ENCODE measurements at regions not wholly inside any gene's neighbourhood (a gene's known extent, or its start where the extent isn't known, plus 50 kb on each side); places are given as distances from the start of the nearest gene placed in this dataset.

DNA sequence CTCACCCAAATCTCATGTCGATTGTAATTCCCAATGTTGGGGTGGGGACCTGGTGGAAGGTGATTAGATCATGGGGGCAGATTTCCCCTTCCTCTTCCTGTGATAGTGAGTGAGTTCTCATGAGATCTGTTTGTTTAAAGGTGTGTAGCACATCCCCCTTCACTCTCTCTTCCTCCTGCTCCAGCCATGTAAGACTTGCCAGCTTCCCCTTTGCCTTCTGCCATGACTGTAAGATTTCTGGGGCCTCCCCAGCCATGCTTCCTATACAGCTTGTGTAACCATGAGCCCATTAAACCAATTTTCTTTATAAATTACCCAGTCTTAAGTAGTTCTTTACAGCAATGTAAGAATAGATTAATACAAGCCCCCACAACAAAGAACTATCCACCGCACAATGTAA, 109.9 kb upstream of the JAZF1 start:
- H3K27ac ChIP-seq (ENCODE audit: low read depth) = peak overlapping the region; percentile 94
- Mint-ChIP-seq H3K36me3 (ENCODE audit: low read depth) (peaks cover 9% of the 10 kb centered on the region; the same call in 1 of the 3 replicates), H3K4me3 (no peak overlapping the region), H3K9me3 (no peaks in the 10 kb centered on the region), H3K27me3 (ENCODE audit: insufficient read depth, low read depth, poor library complexity) (peaks cover 9% of the 10 kb centered on the region), H3K27ac (peak overlapping the region; percentile 91), H3K4me1 (peaks cover 55% of the 10 kb centered on the region)
- no peaks in the 10 kb centered on the region for H3K27me3 ChIP-seq (ENCODE audit: insufficient read depth)
- H3K79me2 ChIP-seq (replicated peaks; ENCODE audit: insufficient read depth) = no peaks in the 10 kb centered on the region
- H3K4me2 ChIP-seq = no peak overlapping the region
- H4K20me1 ChIP-seq (replicated peaks; ENCODE audit: insufficient read depth) = no peaks in the 10 kb centered on the region
- DNase-seq (ENCODE audit: low spot score) (no peak), ATAC-seq (no peak)
- H3F3A ChIP-seq (replicated peaks; ENCODE audit: low read depth) = peaks cover 3% of the 10 kb centered on the region; the same call in 1 of the 2 replicates
- no peak overlapping the region for H3K4me3 ChIP-seq
- no peak overlapping the region for H2AFZ ChIP-seq
- H3K9me2 ChIP-seq (ENCODE audit: insufficient read depth) = peaks cover 9% of the 10 kb centered on the region; the same call in 1 of the 2 replicates
- peaks cover 37% of the 10 kb centered on the region for H3K4me1 ChIP-seq (ENCODE audit: insufficient read depth)
- TF ChIP-seq ZNF114 (CRISPR knock-in tag; IDR thresholded peaks at IDR 0.05) (no peak), POLR2AphosphoS5 (IDR thresholded peaks at IDR 0.05; ENCODE audit: low read depth) (no peak), EZH2 (IDR thresholded peaks at IDR 0.05; ENCODE audit: low read depth, unreplicated experiment) (no peak), JUNB (IDR thresholded peaks at IDR 0.05; ENCODE audit: unreplicated experiment) (no peak), EZH2phosphoT487 (IDR thresholded peaks at IDR 0.05; ENCODE audit: unreplicated experiment) (no peak), STAT1 (IDR thresholded peaks at IDR 0.05; ENCODE audit: unreplicated experiment) (no peak), CREB1 (CRISPR knock-in tag; IDR thresholded peaks at IDR 0.05; ENCODE audit: low read depth) (no peak), NANOG (IDR thresholded peaks at IDR 0.05; ENCODE audit: borderline replicate concordance) (no peak), ZNF331 (CRISPR knock-in tag; IDR thresholded peaks at IDR 0.05; ENCODE audit: low read depth) (no peak), ETS1 (IDR thresholded peaks at IDR 0.05) (no peak)
- TF ChIP-seq, protein P1, sequence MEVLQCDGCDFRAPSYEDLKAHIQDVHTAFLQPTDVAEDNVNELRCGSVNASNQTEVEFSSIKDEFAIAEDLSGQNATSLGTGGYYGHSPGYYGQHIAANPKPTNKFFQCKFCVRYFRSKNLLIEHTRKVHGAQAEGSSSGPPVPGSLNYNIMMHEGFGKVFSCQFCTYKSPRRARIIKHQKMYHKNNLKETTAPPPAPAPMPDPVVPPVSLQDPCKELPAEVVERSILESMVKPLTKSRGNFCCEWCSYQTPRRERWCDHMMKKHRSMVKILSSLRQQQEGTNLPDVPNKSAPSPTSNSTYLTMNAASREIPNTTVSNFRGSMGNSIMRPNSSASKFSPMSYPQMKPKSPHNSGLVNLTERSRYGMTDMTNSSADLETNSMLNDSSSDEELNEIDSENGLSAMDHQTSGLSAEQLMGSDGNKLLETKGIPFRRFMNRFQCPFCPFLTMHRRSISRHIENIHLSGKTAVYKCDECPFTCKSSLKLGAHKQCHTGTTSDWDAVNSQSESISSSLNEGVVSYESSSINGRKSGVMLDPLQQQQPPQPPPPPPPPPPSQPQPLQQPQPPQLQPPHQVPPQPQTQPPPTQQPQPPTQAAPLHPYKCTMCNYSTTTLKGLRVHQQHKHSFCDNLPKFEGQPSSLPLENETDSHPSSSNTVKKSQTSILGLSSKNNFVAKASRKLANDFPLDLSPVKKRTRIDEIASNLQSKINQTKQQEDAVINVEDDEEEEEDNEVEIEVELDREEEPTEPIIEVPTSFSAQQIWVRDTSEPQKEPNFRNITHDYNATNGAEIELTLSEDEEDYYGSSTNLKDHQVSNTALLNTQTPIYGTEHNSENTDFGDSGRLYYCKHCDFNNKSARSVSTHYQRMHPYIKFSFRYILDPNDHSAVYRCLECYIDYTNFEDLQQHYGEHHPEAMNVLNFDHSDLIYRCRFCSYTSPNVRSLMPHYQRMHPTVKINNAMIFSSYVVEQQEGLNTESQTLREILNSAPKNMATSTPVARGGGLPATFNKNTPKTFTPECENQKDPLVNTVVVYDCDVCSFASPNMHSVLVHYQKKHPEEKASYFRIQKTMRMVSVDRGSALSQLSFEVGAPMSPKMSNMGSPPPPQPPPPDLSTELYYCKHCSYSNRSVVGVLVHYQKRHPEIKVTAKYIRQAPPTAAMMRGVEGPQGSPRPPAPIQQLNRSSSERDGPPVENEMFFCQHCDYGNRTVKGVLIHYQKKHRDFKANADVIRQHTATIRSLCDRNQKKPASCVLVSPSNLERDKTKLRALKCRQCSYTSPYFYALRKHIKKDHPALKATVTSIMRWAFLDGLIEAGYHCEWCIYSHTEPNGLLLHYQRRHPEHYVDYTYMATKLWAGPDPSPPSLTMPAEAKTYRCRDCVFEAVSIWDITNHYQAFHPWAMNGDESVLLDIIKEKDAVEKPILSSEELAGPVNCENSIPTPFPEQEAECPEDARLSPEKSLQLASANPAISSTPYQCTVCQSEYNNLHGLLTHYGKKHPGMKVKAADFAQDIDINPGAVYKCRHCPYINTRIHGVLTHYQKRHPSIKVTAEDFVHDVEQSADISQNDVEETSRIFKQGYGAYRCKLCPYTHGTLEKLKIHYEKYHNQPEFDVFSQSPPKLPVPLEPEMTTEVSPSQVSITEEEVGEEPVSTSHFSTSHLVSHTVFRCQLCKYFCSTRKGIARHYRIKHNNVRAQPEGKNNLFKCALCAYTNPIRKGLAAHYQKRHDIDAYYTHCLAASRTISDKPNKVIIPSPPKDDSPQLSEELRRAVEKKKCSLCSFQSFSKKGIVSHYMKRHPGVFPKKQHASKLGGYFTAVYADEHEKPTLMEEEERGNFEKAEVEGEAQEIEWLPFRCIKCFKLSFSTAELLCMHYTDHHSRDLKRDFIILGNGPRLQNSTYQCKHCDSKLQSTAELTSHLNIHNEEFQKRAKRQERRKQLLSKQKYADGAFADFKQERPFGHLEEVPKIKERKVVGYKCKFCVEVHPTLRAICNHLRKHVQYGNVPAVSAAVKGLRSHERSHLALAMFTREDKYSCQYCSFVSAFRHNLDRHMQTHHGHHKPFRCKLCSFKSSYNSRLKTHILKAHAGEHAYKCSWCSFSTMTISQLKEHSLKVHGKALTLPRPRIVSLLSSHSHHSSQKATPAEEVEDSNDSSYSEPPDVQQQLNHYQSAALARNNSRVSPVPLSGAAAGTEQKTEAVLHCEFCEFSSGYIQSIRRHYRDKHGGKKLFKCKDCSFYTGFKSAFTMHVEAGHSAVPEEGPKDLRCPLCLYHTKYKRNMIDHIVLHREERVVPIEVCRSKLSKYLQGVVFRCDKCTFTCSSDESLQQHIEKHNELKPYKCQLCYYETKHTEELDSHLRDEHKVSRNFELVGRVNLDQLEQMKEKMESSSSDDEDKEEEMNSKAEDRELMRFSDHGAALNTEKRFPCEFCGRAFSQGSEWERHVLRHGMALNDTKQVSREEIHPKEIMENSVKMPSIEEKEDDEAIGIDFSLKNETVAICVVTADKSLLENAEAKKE (CRISPR knock-in tag; IDR thresholded peaks at IDR 0.05) = no peak
- TF ChIP-seq, protein P2, sequence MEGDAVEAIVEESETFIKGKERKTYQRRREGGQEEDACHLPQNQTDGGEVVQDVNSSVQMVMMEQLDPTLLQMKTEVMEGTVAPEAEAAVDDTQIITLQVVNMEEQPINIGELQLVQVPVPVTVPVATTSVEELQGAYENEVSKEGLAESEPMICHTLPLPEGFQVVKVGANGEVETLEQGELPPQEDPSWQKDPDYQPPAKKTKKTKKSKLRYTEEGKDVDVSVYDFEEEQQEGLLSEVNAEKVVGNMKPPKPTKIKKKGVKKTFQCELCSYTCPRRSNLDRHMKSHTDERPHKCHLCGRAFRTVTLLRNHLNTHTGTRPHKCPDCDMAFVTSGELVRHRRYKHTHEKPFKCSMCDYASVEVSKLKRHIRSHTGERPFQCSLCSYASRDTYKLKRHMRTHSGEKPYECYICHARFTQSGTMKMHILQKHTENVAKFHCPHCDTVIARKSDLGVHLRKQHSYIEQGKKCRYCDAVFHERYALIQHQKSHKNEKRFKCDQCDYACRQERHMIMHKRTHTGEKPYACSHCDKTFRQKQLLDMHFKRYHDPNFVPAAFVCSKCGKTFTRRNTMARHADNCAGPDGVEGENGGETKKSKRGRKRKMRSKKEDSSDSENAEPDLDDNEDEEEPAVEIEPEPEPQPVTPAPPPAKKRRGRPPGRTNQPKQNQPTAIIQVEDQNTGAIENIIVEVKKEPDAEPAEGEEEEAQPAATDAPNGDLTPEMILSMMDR (conservative IDR thresholded peaks at IDR 0.05; ENCODE audit: low read depth in 2 of 2) = no peak
- TF ChIP-seq, protein P3, sequence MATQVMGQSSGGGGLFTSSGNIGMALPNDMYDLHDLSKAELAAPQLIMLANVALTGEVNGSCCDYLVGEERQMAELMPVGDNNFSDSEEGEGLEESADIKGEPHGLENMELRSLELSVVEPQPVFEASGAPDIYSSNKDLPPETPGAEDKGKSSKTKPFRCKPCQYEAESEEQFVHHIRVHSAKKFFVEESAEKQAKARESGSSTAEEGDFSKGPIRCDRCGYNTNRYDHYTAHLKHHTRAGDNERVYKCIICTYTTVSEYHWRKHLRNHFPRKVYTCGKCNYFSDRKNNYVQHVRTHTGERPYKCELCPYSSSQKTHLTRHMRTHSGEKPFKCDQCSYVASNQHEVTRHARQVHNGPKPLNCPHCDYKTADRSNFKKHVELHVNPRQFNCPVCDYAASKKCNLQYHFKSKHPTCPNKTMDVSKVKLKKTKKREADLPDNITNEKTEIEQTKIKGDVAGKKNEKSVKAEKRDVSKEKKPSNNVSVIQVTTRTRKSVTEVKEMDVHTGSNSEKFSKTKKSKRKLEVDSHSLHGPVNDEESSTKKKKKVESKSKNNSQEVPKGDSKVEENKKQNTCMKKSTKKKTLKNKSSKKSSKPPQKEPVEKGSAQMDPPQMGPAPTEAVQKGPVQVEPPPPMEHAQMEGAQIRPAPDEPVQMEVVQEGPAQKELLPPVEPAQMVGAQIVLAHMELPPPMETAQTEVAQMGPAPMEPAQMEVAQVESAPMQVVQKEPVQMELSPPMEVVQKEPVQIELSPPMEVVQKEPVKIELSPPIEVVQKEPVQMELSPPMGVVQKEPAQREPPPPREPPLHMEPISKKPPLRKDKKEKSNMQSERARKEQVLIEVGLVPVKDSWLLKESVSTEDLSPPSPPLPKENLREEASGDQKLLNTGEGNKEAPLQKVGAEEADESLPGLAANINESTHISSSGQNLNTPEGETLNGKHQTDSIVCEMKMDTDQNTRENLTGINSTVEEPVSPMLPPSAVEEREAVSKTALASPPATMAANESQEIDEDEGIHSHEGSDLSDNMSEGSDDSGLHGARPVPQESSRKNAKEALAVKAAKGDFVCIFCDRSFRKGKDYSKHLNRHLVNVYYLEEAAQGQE (IDR thresholded peaks at IDR 0.05; ENCODE audit: unreplicated experiment) = no peak
- H3K36me3 ChIP-seq (ENCODE audit: insufficient read depth) = no peaks in the 10 kb centered on the region

Data from GM23338 (cell line).